Sigmoid colon (tissue), 6 donors: ENCODE measurements at regions not wholly inside any gene's neighbourhood (a gene's known extent, or its start where the extent isn't known, plus 50 kb on each side); places are given as distances from the start of the nearest gene placed in this dataset.

ENCODE experiments used
- DNase-seq: peaks from one replicate; pipeline ENCODE4 v3.0.0-alpha.2; 2019
- H3K27ac ChIP-seq, 4 donors: fragments of 200-600 bp; sonication (generic); one replicate each; pipeline ENCODE4 v1.5.1; 2016 to 2019; ENCODE audit warnings: mild to moderate bottlenecking in 1 of 4
- H3K27me3 ChIP-seq, 3 donors: fragments of 200-600 bp; sonication (generic); one replicate each; pipeline ENCODE4 v1.5.1; 2019; ENCODE audit warnings: mild to moderate bottlenecking in 1 of 3
- H3K36me3 ChIP-seq, 4 donors: fragments of 200-600 bp; sonication (generic); one replicate each; pipeline ENCODE4 v1.5.1; 2016 to 2019
- H3K4me1 ChIP-seq, 4 donors: fragments of 200-600 bp; sonication (generic); one replicate each; pipeline ENCODE4 v1.5.1; 2017 to 2019
- H3K4me3 ChIP-seq, 4 donors: fragments of 200-600 bp; sonication (generic); one replicate each; pipeline ENCODE4 v1.5.1; 2017 to 2019; ENCODE audit warnings: mild to moderate bottlenecking in 2 of 4, moderate library complexity in 1 of 4
- H3K9me3 ChIP-seq, 4 donors: fragments of 200-600 bp in 3 of 4; sonication (generic) in 3 of 4; one replicate each; pipeline versions ENCODE4 v1.5.1 to v1.6.1; 2013 to 2019
- CTCF ChIP-seq, 4 experiments: fragments of 450-650 bp in 3 of 4; fragments of 200-600 bp in 1 of 4; IDR thresholded peaks; one replicate each; pipeline ENCODE4 v1.5.1; 2016 to 2019; ENCODE audit warnings: antibody characterized with exemption in 4 of 4, mild to moderate bottlenecking in 3 of 4, moderate library complexity in 2 of 4
- EP300 ChIP-seq, 4 donors: sonication (generic); formaldehyde crosslinking; IDR thresholded peaks; one replicate each; pipeline ENCODE4 v1.6.1; 2017; ENCODE audit warnings: antibody characterized with exemption in 4 of 4
- POLR2A ChIP-seq, 2 donors: fragments of 450-650 bp; IDR thresholded peaks; one replicate each; pipeline ENCODE4 v1.6.1; 2016; ENCODE audit warnings: antibody characterized with exemption in 2 of 2, mild to moderate bottlenecking in 2 of 2, moderate library complexity in 2 of 2
- POLR2AphosphoS5 ChIP-seq, 4 donors: sonication (generic); formaldehyde crosslinking; IDR thresholded peaks; one replicate each; pipeline ENCODE4 v1.6.1; 2017; ENCODE audit warnings: antibody characterized with exemption in 4 of 4
- WGBS, 2 donors: extraction: QIAGEN DNeasy Blood & Tissue Kit; methylation state at CpG; one replicate each; pipeline ENCODE4 v1.1.7; 2013; 5-methylcytosine and 5-hydroxymethylcytosine counted together
- intact Hi-C: fragments of 100-400 bp; cut with DNase I; formaldehyde crosslinking; loops from one replicate; pipeline ENCODE4 v1.15.1; 2023
- donor health status: healthy with polysubstance abuse.
- donor health status: healthy.

DNA sequence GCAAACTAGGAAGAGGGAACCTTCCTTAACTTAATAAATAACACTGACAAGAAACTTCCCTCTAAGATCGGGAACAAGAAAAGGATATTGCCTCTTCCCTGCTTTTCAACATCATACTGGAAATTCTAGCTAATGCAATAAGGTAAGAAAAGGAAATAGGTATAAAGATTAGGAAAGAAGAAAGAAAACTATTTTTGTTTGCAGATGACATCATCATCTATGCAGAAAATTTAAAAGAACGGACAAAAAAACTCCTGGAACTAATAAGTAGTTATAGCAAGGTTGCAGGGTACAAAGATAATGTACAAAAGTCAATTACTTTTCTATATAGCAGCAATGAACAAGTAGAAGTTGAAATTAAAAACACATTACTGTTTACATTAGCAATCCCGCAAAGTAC is 164.8 kb downstream of the WDR11 start:
- no peak overlapping the region for H3K4me3 ChIP-seq
- no peak overlapping the region for H3K27ac ChIP-seq
- H3K27me3 ChIP-seq, result no peaks in the 10 kb centered on the region
- TF ChIP-seq POLR2AphosphoS5 (IDR thresholded peaks at IDR 0.05), result no peak
- no peak for TF ChIP-seq POLR2A (IDR thresholded peaks at IDR 0.05)
- TF ChIP-seq CTCF (IDR thresholded peaks at IDR 0.05), result no peak
- TF ChIP-seq EP300 (IDR thresholded peaks at IDR 0.05), result no peak
- H3K36me3 ChIP-seq, result no peaks in the 10 kb centered on the region
- H3K4me1 ChIP-seq, result no peaks in the 10 kb centered on the region
- no peaks in the 10 kb centered on the region for H3K9me3 ChIP-seq
- DNase-seq, result no peak
- WGBS, 2 donors, result 92 to 94% methylated on average over 3 of the region's 3 CpGs
- intact Hi-C loops, result no loop called here

GRCh38 chr10:121024905-121025584 is 173.9 kb downstream of the WDR11 start:
- intact Hi-C loops, result loop anchor here (2.0 to 5.0 kb wide), 4 partner anchors 48 to 572 kb away; no protein-coding TSS in a partner anchor
- H3K9me3 ChIP-seq, result no peaks in the 10 kb centered on the region
- TF ChIP-seq CTCF (IDR thresholded peaks at IDR 0.05), result no peak
- no peak for TF ChIP-seq POLR2A (IDR thresholded peaks at IDR 0.05)
- peak; percentile 74 to 92 (median 84) for TF ChIP-seq POLR2AphosphoS5 (IDR thresholded peaks at IDR 0.05)
- peak in 2 of 4 donors; percentile 15 to 18 for TF ChIP-seq EP300 (IDR thresholded peaks at IDR 0.05)
- no peak overlapping the region for H3K4me3 ChIP-seq
- peaks cover 0 to 49% (median 33%) of the 10 kb centered on the region in 4 donors for H3K4me1 ChIP-seq
- DNase-seq, result peak; percentile 76
- WGBS, 2 donors, result 84 to 86% methylated on average over 8 of the region's 8 CpGs
- H3K27ac ChIP-seq, result peak overlapping the region in 3 of 4 donors; percentile 59 to 73 (median 72)
- H3K27me3 ChIP-seq, result no peaks in the 10 kb centered on the region
- H3K36me3 ChIP-seq, result no peaks in the 10 kb centered on the region

DNA sequence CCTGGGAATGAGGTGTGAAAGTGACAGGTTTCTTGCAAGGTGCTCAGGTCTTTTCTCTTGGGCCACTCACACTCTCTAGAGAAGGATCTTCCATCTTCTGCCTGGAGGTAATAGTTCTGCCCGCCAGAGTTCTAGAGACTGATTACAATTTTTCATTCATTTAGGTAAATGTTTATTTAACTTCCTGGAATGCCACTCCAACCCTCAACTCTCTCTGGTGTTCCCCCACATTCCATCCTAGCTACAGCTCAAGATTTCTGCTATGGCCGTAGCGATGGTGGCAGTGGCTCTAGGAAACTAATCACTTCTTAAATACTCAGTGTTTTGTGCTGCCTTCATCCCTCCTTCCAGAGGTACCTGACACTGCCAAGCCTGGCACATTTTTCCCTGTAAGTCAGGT is 174.6 kb downstream of the WDR11 start:
- 87 to 89% methylated on average over 3 of the region's 3 CpGs for WGBS, 2 donors
- intact Hi-C loops, result loop anchor here (2.0 to 5.0 kb wide), 2 partner anchors 277 to 571 kb away; no protein-coding TSS in a partner anchor
- no peak for DNase-seq
- H3K9me3 ChIP-seq, result no peaks in the 10 kb centered on the region
- H3K27me3 ChIP-seq, result no peaks in the 10 kb centered on the region
- no peak overlapping the region for H3K4me3 ChIP-seq
- TF ChIP-seq POLR2AphosphoS5 (IDR thresholded peaks at IDR 0.05) (no peak), CTCF (IDR thresholded peaks at IDR 0.05) (no peak), POLR2A (IDR thresholded peaks at IDR 0.05) (no peak), EP300 (IDR thresholded peaks at IDR 0.05) (no peak)
- no peaks in the 10 kb centered on the region for H3K36me3 ChIP-seq
- H3K27ac ChIP-seq, result peak overlapping the region in 3 of 4 donors; percentile 59 to 73 (median 72)
- peaks cover 0 to 49% (median 33%) of the 10 kb centered on the region in 4 donors for H3K4me1 ChIP-seq

GRCh38 chr10:121027371-121027770 is 176.2 kb downstream of the WDR11 start:
- peak; percentile 74 for DNase-seq
- H3K4me3 ChIP-seq, result no peak overlapping the region
- TF ChIP-seq EP300 (IDR thresholded peaks at IDR 0.05) (peak in 2 of 4 donors; percentile 75 to 86), POLR2AphosphoS5 (IDR thresholded peaks at IDR 0.05) (peak; percentile 85 to 99 (median 91)), POLR2A (IDR thresholded peaks at IDR 0.05) (no peak)
- WGBS, 2 donors, result 31 to 46% methylated on average over 4 of the region's 4 CpGs
- no peaks in the 10 kb centered on the region for H3K9me3 ChIP-seq
- peaks cover 0 to 55% (median 38%) of the 10 kb centered on the region in 4 donors for H3K4me1 ChIP-seq
- peak overlapping the region in 3 of 4 donors; percentile 54 to 73 (median 70) for H3K27ac ChIP-seq
- intact Hi-C loops, result loop anchor here (5.0 kb wide), 1 partner anchor 275 kb away; no protein-coding TSS in a partner anchor
- no peaks in the 10 kb centered on the region for H3K36me3 ChIP-seq
- no peaks in the 10 kb centered on the region for H3K27me3 ChIP-seq

DNA sequence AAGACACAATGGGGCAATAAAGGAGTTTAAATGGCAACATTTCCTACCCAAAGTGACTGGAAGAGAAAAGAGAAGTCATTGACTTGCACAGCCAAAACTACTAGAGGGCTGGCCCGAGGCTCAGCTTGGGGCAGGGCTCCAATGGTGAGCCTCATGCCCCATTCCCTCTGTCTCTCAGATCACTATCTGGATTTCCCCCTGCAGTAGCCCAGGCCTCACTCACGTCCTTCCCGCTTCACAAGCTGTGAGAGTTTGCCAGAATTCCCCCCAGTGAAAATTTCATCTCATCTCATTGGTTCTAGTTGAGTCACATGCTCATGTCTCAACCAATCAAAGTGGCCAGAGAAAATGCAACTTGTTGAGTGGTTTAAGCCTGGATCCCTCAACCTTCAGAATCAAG is 181.3 kb downstream of the WDR11 start:
- Histone ChIP-seq H3K27ac (peak overlapping the region in 3 of 4 donors; percentile 54 to 81 (median 80)), H3K9me3 (no peaks in the 10 kb centered on the region), H3K27me3 (no peaks in the 10 kb centered on the region), H3K4me1 (peaks cover 0 to 58% (median 43%) of the 10 kb centered on the region in 4 donors), H3K4me3 (no peak overlapping the region), H3K36me3 (no peaks in the 10 kb centered on the region)
- 54 to 80% methylated on average over 3 of the region's 3 CpGs for WGBS, 2 donors
- no peak for DNase-seq
- intact Hi-C loops, result loop anchor here (2.0 kb wide), 3 partner anchors 104 to 564 kb away; no protein-coding TSS in a partner anchor
- TF ChIP-seq POLR2A (IDR thresholded peaks at IDR 0.05) (no peak), CTCF (IDR thresholded peaks at IDR 0.05) (no peak), EP300 (IDR thresholded peaks at IDR 0.05) (no peak), POLR2AphosphoS5 (IDR thresholded peaks at IDR 0.05) (no peak)
